SK-N-SH treated with all-trans-retinoic acid at 6 μM for 48 hours (cell line): ENCODE measurements at regions not wholly inside any gene's neighbourhood (a gene's known extent, or its start where the extent isn't known, plus 50 kb on each side); places are given as distances from the start of the nearest gene placed in this dataset.
"Not testable (repeated sequence)": the region's sequence is repeated elsewhere in the genome, so short reads cannot be mapped to it uniquely, and the experiment has no call there.

ENCODE experiments used
- ATAC-seq: fragments of 200-7000 bp; cut with Tn5 transposase; 3 replicates; pipeline ENCODE4 v1.9.1; 2020; ENCODE audit warnings: mild to moderate bottlenecking, moderate library complexity
- ARNTL ChIP-seq: fragments of 450-650 bp; formaldehyde crosslinking; IDR thresholded peaks from 2 replicates; pipeline ENCODE4 v1.5.0; 2020; ENCODE audit warnings: low read depth, mild to moderate bottlenecking, moderate library complexity, borderline replicate concordance
- BACH2 ChIP-seq: fragments of 250-450 bp; sonication (Bioruptor Pico); IDR thresholded peaks from 2 replicates; pipeline ENCODE4 v1.9.0; 2021; ENCODE audit warnings: mild to moderate bottlenecking, borderline replicate concordance
- CSDC2 ChIP-seq: fragments of 250-450 bp; sonication (Bioruptor Pico); IDR thresholded peaks from 2 replicates; pipeline ENCODE4 v1.5.0; 2020; ENCODE audit warnings: mild to moderate bottlenecking, moderate library complexity
- ESRRG ChIP-seq: fragments of 250-450 bp; sonication (Bioruptor Pico); IDR thresholded peaks from 2 replicates; pipeline ENCODE4 v1.6.1; 2021; ENCODE audit warnings: mild to moderate bottlenecking
- GLIS3 ChIP-seq: fragments of 250-450 bp; sonication (Bioruptor Pico); IDR thresholded peaks from 2 replicates; pipeline ENCODE4 v1.5.0; 2020; ENCODE audit warnings: mild to moderate bottlenecking, moderate library complexity
- ISL1 ChIP-seq: fragments of 250-450 bp; sonication (Bioruptor Pico); IDR thresholded peaks from 2 replicates; pipeline ENCODE4 v2.1.2; 2022; ENCODE audit warnings: mild to moderate bottlenecking, moderate library complexity
- OSR1 ChIP-seq: fragments of 250-450 bp; sonication (Bioruptor Pico); IDR thresholded peaks from 2 replicates; pipeline ENCODE4 v1.8.0; 2022; ENCODE audit warnings: moderate library complexity, mild to moderate bottlenecking, inconsistent platforms
- PPARA ChIP-seq: fragments of 250-450 bp; sonication (Bioruptor Pico); IDR thresholded peaks from 2 replicates; pipeline ENCODE4 v1.5.0; 2020; ENCODE audit warnings: mild to moderate bottlenecking, borderline replicate concordance
- RARB ChIP-seq: fragments of 250-450 bp; sonication (Bioruptor Pico); IDR thresholded peaks from 2 replicates; pipeline ENCODE4 v1.8.0; 2021; ENCODE audit warnings: mild to moderate bottlenecking, moderate library complexity
- SNAI2 ChIP-seq: fragments of 250-450 bp; sonication (Bioruptor Pico); IDR thresholded peaks from 2 replicates; pipeline ENCODE4 v1.5.0; 2020; ENCODE audit warnings: mild to moderate bottlenecking, moderate library complexity
- TCF4 ChIP-seq: fragments of 250-450 bp; sonication (Bioruptor Pico); IDR thresholded peaks from 2 replicates; pipeline ENCODE4 v1.8.0; 2021; ENCODE audit warnings: mild to moderate bottlenecking, moderate library complexity, borderline replicate concordance
- TOX ChIP-seq: fragments of 250-450 bp; sonication (Bioruptor Pico); IDR thresholded peaks from 2 replicates; pipeline ENCODE4 v1.8.0; 2021; ENCODE audit warnings: mild to moderate bottlenecking, moderate library complexity, borderline replicate concordance
- ZC3H10 ChIP-seq: fragments of 250-450 bp; sonication (Bioruptor Pico); IDR thresholded peaks from 2 replicates; pipeline ENCODE4 v1.5.1; 2021; ENCODE audit warnings: mild to moderate bottlenecking, moderate library complexity
- ZFP3 ChIP-seq: fragments of 250-450 bp; sonication (Bioruptor Pico); IDR thresholded peaks from 2 replicates; pipeline ENCODE4 v1.5.0; 2020; ENCODE audit warnings: mild to moderate bottlenecking, moderate library complexity
- ZNF565 ChIP-seq: fragments of 450-650 bp; formaldehyde crosslinking; conservative IDR thresholded peaks from 2 replicates; pipeline ENCODE4 v1.5.0; 2020; ENCODE audit warnings: low read depth, mild to moderate bottlenecking, moderate library complexity
- ZNF70 ChIP-seq: fragments of 450-650 bp; formaldehyde crosslinking; IDR thresholded peaks from 2 replicates; pipeline ENCODE4 v1.5.0; 2020; ENCODE audit warnings: mild to moderate bottlenecking, moderate library complexity
- TF ChIP-seq, protein P1 (sequence below): fragments of 250-450 bp; sonication (Bioruptor Pico); IDR thresholded peaks from 2 replicates; pipeline ENCODE4 v1.5.1; 2020; ENCODE audit warnings: low read depth, mild to moderate bottlenecking, moderate library complexity
- TF ChIP-seq, protein P2 (sequence below): fragments of 250-450 bp; sonication (Bioruptor Pico); IDR thresholded peaks from 2 replicates; pipeline ENCODE4 v1.8.0; 2020; ENCODE audit warnings: mild to moderate bottlenecking, moderate library complexity, borderline replicate concordance
- TF ChIP-seq, protein P3 (sequence below): fragments of 250-450 bp; sonication (Bioruptor Pico); IDR thresholded peaks from 2 replicates; pipeline ENCODE4 v1.5.1; 2021; ENCODE audit warnings: mild to moderate bottlenecking, moderate library complexity
- TF ChIP-seq, protein P4 (sequence below): fragments of 250-450 bp; sonication (Bioruptor Pico); IDR thresholded peaks from 2 replicates; pipeline ENCODE4 v1.5.0; 2020; ENCODE audit warnings: mild to moderate bottlenecking, moderate library complexity

DNA sequence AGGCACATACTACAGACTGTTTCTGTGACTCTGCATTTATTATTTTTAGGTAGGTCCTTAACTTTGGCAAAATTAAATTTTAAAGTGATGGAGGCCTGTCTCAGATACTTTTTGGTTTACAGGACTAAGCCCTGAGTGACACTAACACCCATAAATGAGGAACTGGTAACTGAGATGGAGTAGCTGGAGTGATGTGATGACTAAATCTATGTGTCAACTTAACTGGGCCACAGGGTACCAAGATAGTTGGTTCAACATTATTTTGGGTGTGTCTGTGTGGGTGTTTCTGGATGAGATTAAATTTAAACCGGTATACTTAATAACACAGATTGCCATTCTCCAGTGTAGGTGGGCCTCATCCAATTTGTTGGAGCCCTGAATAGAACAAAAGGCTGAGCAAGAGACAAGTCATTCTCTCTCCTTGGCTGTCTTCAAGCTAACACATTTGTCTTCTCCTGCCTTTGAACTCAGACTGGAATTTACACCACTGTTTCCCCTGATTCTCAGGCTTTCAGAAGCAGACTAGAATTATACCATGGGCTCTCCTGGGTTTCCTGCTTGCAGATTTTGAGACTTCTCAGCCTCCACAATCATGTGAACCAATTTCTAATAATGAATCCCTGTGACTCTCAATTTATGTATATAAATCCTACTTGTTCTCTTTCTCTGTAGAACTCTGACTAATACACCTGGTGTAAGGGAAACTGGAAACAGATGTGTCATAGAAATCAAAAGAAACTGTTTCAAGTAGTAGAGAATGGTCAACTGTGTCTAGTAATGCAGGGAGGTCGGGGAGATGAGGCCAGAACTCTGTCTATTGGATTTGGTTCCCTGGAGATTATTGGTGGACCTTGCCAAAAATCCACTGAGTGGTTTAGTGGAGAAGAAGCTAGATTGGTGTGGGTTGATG, 579.2 kb downstream of the EPM2A start:
- TF ChIP-seq, protein P1, sequence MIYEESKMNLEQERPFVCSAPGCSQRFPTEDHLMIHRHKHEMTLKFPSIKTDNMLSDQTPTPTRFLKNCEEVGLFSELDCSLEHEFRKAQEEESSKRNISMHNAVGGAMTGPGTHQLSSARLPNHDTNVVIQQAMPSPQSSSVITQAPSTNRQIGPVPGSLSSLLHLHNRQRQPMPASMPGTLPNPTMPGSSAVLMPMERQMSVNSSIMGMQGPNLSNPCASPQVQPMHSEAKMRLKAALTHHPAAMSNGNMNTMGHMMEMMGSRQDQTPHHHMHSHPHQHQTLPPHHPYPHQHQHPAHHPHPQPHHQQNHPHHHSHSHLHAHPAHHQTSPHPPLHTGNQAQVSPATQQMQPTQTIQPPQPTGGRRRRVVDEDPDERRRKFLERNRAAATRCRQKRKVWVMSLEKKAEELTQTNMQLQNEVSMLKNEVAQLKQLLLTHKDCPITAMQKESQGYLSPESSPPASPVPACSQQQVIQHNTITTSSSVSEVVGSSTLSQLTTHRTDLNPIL: no peak
- TF ChIP-seq GLIS3 (no peak), BACH2 (CRISPR knock-in tag) (no peak), ESRRG (CRISPR knock-in tag) (no peak), RARB (CRISPR knock-in tag) (no peak), TCF4 (no peak), PPARA (CRISPR knock-in tag) (no peak), ZNF565 (CRISPR knock-in tag) (no peak), TOX (no peak)
- TF ChIP-seq, protein P2, sequence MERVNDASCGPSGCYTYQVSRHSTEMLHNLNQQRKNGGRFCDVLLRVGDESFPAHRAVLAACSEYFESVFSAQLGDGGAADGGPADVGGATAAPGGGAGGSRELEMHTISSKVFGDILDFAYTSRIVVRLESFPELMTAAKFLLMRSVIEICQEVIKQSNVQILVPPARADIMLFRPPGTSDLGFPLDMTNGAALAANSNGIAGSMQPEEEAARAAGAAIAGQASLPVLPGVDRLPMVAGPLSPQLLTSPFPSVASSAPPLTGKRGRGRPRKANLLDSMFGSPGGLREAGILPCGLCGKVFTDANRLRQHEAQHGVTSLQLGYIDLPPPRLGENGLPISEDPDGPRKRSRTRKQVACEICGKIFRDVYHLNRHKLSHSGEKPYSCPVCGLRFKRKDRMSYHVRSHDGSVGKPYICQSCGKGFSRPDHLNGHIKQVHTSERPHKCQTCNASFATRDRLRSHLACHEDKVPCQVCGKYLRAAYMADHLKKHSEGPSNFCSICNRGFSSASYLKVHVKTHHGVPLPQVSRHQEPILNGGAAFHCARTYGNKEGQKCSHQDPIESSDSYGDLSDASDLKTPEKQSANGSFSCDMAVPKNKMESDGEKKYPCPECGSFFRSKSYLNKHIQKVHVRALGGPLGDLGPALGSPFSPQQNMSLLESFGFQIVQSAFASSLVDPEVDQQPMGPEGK: no peak
- TF ChIP-seq, protein P3, sequence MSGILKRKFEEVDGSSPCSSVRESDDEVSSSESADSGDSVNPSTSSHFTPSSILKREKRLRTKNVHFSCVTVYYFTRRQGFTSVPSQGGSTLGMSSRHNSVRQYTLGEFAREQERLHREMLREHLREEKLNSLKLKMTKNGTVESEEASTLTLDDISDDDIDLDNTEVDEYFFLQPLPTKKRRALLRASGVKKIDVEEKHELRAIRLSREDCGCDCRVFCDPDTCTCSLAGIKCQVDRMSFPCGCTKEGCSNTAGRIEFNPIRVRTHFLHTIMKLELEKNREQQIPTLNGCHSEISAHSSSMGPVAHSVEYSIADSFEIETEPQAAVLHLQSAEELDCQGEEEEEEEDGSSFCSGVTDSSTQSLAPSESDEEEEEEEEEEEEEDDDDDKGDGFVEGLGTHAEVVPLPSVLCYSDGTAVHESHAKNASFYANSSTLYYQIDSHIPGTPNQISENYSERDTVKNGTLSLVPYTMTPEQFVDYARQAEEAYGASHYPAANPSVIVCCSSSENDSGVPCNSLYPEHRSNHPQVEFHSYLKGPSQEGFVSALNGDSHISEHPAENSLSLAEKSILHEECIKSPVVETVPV: no peak
- no peak for ATAC-seq

DNA sequence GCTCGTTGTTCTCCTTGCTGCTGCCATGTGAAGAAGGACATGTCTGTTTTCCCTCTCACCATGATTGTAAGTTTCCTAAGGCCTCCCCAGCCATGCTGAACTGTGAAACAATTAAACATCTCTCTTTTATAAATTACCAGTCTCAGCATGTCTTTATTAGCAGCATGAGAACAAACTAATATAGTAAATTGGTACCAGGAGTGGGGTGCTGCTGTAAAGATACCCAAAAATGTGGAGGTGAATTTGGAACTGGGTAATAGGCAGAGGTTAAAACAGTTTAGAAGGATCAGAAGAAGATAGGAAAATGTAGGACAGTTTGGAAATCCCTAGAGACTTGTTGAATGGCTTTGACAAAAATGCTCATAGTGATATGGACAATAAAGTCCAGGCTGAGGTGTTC, 576.7 kb downstream of the EPM2A start:
- ATAC-seq: not testable (repeated sequence)

DNA sequence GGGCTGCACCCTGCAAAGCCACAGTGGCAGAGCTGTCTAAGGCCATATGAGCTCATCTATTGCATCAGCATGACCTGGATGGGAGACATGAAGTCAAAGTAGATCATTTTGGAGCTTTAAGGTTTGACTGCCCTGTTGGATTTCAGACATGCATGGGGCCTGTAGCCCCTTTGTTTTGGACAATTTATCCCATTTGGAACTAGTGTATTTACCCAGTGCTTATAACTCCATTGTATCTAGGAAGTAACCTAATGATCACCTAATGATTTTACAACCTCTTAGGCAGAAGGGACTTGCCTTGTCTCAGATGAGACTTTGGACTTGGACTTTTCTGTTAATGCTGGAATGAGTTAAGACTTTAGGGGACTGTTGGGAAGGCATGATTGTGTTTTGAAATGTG, 575.4 kb downstream of the EPM2A start:
- no peak for ATAC-seq
- TF ChIP-seq TCF4 (no peak), CSDC2 (CRISPR knock-in tag) (no peak), OSR1 (no peak), ZNF565 (CRISPR knock-in tag) (no peak)

DNA sequence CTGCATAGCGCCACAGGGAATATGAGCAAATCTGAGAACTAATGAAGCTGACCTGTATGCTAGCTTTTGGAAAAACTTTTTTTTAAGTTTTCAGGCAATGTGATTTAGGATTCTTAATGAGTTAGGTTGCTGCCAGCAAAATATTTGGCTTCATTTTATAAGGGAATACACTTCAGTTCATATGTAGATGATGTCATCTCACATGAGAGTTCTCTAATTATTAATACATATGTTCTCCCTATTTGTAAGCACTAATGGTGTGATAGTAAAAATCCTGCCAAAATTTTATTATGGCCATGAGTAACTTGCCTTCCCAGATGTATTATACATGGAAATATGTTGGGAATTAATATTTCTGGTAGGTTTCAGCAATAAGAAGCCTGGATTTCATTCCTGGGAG, 573.8 kb downstream of the EPM2A start:
- no peak for ATAC-seq
- TF ChIP-seq ARNTL (CRISPR knock-in tag) (no peak), ISL1 (no peak), TCF4 (no peak), ZNF70 (CRISPR knock-in tag) (no peak), SNAI2 (CRISPR knock-in tag) (no peak), ZC3H10 (CRISPR knock-in tag) (no peak), TOX (no peak), ZFP3 (CRISPR knock-in tag) (no peak), BACH2 (CRISPR knock-in tag) (no peak)
- TF ChIP-seq, protein P2: no peak
- TF ChIP-seq, protein P4, sequence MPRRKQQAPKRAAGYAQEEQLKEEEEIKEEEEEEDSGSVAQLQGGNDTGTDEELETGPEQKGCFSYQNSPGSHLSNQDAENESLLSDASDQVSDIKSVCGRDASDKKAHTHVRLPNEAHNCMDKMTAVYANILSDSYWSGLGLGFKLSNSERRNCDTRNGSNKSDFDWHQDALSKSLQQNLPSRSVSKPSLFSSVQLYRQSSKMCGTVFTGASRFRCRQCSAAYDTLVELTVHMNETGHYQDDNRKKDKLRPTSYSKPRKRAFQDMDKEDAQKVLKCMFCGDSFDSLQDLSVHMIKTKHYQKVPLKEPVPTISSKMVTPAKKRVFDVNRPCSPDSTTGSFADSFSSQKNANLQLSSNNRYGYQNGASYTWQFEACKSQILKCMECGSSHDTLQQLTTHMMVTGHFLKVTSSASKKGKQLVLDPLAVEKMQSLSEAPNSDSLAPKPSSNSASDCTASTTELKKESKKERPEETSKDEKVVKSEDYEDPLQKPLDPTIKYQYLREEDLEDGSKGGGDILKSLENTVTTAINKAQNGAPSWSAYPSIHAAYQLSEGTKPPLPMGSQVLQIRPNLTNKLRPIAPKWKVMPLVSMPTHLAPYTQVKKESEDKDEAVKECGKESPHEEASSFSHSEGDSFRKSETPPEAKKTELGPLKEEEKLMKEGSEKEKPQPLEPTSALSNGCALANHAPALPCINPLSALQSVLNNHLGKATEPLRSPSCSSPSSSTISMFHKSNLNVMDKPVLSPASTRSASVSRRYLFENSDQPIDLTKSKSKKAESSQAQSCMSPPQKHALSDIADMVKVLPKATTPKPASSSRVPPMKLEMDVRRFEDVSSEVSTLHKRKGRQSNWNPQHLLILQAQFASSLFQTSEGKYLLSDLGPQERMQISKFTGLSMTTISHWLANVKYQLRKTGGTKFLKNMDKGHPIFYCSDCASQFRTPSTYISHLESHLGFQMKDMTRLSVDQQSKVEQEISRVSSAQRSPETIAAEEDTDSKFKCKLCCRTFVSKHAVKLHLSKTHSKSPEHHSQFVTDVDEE (CRISPR knock-in tag): no peak
